ENCODE measurements at regions not wholly inside any gene's neighbourhood (a gene's known extent, or its start where the extent isn't known, plus 50 kb on each side); places are given as distances from the start of the nearest gene placed in this dataset.

GRCh38 chr15:98412852-98413251 is 235.5 kb upstream of the IGF1R start:
- ChIA-PET CTCF (ENCODE audit: unreplicated experiment) (no interaction called here), POLR2A (no interaction called here)
- Histone ChIP-seq H2AFZ (ENCODE audit: low read length) (no peak overlapping the region), H3K27ac (ENCODE audit: low read depth, low read length, poor library complexity, severe bottlenecking) (no peak overlapping the region), H3K9me2 (ENCODE audit: insufficient read depth, low read length) (no peaks in the 10 kb centered on the region), H3K36me3 (ENCODE audit: insufficient read depth, low read length) (no peaks in the 10 kb centered on the region), H4K20me1 (ENCODE audit: insufficient read depth, low read length) (no peaks in the 10 kb centered on the region), H3K4me2 (ENCODE audit: low read length) (no peak overlapping the region), H3K4me3 (ENCODE audit: low read depth, low read length, poor library complexity, severe bottlenecking) (no peak overlapping the region), H3K4me1 (ENCODE audit: insufficient read depth, low read length, poor library complexity, severe bottlenecking) (no peaks in the 10 kb centered on the region), H3K9me3 (ENCODE audit: low read length) (no peaks in the 10 kb centered on the region), H3K79me2 (ENCODE audit: insufficient read depth, low read depth, low read length) (no peaks in the 10 kb centered on the region)
- TF ChIP-seq CTCF (conservative IDR thresholded peaks at IDR 0.05; ENCODE audit: low read length) (no peak), EZH2phosphoT487 (IDR thresholded peaks at IDR 0.05; ENCODE audit: borderline replicate concordance, low read depth, low read length) (no peak)
- no peak for DNase-seq (ENCODE audit: low spot score)
- BruUV-seq (replicated peaks) = no TSS peak
- intact Hi-C loops (cut with micrococcal nuclease; ENCODE audit: unreplicated experiment) = no loop called here

DNA sequence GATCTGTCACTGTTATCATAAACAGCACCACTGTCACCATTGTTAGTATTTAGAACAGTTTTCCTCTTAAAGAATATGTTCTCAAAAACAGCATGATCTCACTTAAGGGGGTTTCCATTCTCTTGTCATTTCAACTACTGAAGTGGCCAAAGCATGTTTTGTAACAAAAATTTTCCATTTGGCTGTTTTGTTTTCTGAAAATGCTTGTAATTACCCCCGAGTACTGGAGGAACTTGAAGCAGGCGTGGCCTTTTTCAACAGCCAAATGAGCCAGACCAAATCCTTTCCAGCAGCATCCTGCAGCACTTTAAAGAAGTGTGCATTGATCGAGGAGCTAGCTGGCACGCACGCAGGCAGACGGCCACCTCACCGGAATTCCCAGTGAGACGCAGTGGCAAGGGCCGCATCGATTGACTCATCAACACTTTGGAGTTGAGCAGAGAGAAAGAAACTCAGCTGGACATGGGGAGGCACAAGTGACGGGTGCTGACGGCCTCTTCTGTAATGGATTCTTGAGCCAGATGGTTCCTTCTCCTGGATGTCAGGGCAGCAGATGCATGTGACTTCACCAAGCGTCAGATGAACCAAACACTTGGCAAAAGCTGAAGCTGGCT is 234.3 kb upstream of the IGF1R start:
- ChIA-PET POLR2A (interaction anchor here (1.4 kb wide), 1 partner anchor 8 kb away, joined by 3 read pairs; no protein-coding TSS in a partner anchor), CTCF (ENCODE audit: unreplicated experiment) (no interaction called here)
- Histone ChIP-seq H3K27ac (ENCODE audit: low read depth, low read length, poor library complexity, severe bottlenecking) (no peak overlapping the region), H3K36me3 (ENCODE audit: insufficient read depth, low read length) (no peaks in the 10 kb centered on the region), H3K79me2 (ENCODE audit: insufficient read depth, low read depth, low read length) (no peaks in the 10 kb centered on the region), H3K9me2 (ENCODE audit: insufficient read depth, low read length) (no peaks in the 10 kb centered on the region), H4K20me1 (ENCODE audit: insufficient read depth, low read length) (no peaks in the 10 kb centered on the region), H3K4me2 (ENCODE audit: low read length) (no peak overlapping the region), H3K4me3 (ENCODE audit: low read depth, low read length, poor library complexity, severe bottlenecking) (no peak overlapping the region), H3K4me1 (ENCODE audit: insufficient read depth, low read length, poor library complexity, severe bottlenecking) (no peaks in the 10 kb centered on the region), H3K9me3 (ENCODE audit: low read length) (no peaks in the 10 kb centered on the region), H2AFZ (ENCODE audit: low read length) (no peak overlapping the region)
- TF ChIP-seq EZH2phosphoT487 (IDR thresholded peaks at IDR 0.05; ENCODE audit: borderline replicate concordance, low read depth, low read length) (no peak), CTCF (conservative IDR thresholded peaks at IDR 0.05; ENCODE audit: low read length) (no peak)
- BruUV-seq (replicated peaks) = no TSS peak
- intact Hi-C loops (cut with micrococcal nuclease; ENCODE audit: unreplicated experiment) = no loop called here
- no peak for DNase-seq (ENCODE audit: low spot score)

GRCh38 chr15:98416222-98416855 is 232.0 kb upstream of the IGF1R start:
- H2AFZ ChIP-seq (ENCODE audit: low read length) = no peak overlapping the region
- H3K4me3 ChIP-seq (ENCODE audit: low read depth, low read length, poor library complexity, severe bottlenecking) = no peak overlapping the region
- H3K4me1 ChIP-seq (ENCODE audit: insufficient read depth, low read length, poor library complexity, severe bottlenecking) = no peaks in the 10 kb centered on the region
- H3K9me3 ChIP-seq (ENCODE audit: low read length) = no peaks in the 10 kb centered on the region
- CTCF ChIA-PET (ENCODE audit: unreplicated experiment) = no interaction called here
- no peaks in the 10 kb centered on the region for H3K79me2 ChIP-seq (ENCODE audit: insufficient read depth, low read depth, low read length)
- POLR2A ChIA-PET = no interaction called here
- BruUV-seq (replicated peaks) = no TSS peak
- no peak overlapping the region for H3K27ac ChIP-seq (ENCODE audit: low read depth, low read length, poor library complexity, severe bottlenecking)
- no peaks in the 10 kb centered on the region for H3K9me2 ChIP-seq (ENCODE audit: insufficient read depth, low read length)
- H3K36me3 ChIP-seq (ENCODE audit: insufficient read depth, low read length) = no peaks in the 10 kb centered on the region
- H3K4me2 ChIP-seq (ENCODE audit: low read length) = no peak overlapping the region
- H4K20me1 ChIP-seq (ENCODE audit: insufficient read depth, low read length) = no peaks in the 10 kb centered on the region
- TF ChIP-seq EZH2phosphoT487 (IDR thresholded peaks at IDR 0.05; ENCODE audit: borderline replicate concordance, low read depth, low read length) = no peak
- no peak for TF ChIP-seq CTCF (conservative IDR thresholded peaks at IDR 0.05; ENCODE audit: low read length)
- no peak for DNase-seq (ENCODE audit: low spot score)
- intact Hi-C loops (cut with micrococcal nuclease; ENCODE audit: unreplicated experiment) = no loop called here
